PC-3 (cell line): ENCODE measurements at regions not wholly inside any gene's neighbourhood (a gene's known extent, or its start where the extent isn't known, plus 50 kb on each side); places are given as distances from the start of the nearest gene placed in this dataset.

Experiments used
- ATAC-seq: fragments of 200-7000 bp; cut with Tn5 transposase; 2 replicates; pipeline ENCODE4 v1.9.1; 2020; ENCODE audit warnings: mild to moderate bottlenecking, moderate library complexity
- BruUV-seq: library from RNA; stranded (reverse); fragments of 400-500 nt; replicated peaks from 2 replicates; lab custom pipeline; 2021; lab: Mats Ljungman, UMichigan
- CTCF ChIA-PET: fragments of 300-600 bp; sonication (Branson Sonifier 250); formaldehyde crosslinking; loops from one replicate; lab custom pipeline; 2022; ENCODE audit warnings: antibody characterized with exemption; lab: Charles Lee
- POLR2A ChIA-PET: fragments of 300-600 bp; sonication (Branson Sonifier 250); formaldehyde crosslinking; loops from one replicate; lab custom pipeline; 2022; ENCODE audit warnings: antibody characterized with exemption; ENCODE audit not compliant: unreplicated experiment; lab: Charles Lee
- DNase-seq: peaks from one replicate; pipeline ENCODE4 v3.0.0-alpha.2; 2015
- H2AFZ ChIP-seq: fragments of 300-600 bp; sonication (generic); 2 replicates; pipeline ENCODE4 v1.6.0; 2016; ENCODE audit warnings: antibody characterized with exemption, low read length
- H3F3A ChIP-seq: fragments of 300-600 bp; sonication (generic); one replicate; pipeline ENCODE4 v1.6.0; 2017; ENCODE audit warnings: antibody characterized with exemption, low read length, control low read depth, mild to moderate bottlenecking; ENCODE audit not compliant: unreplicated experiment
- H3K27ac ChIP-seq: fragments of 300-600 bp; sonication (generic); 2 replicates; pipeline ENCODE4 v1.5.1; 2016; ENCODE audit warnings: mild to moderate bottlenecking, low read length
- H3K27me3 ChIP-seq: fragments of 300-600 bp; sonication (generic); 2 replicates; pipeline ENCODE4 v1.6.1; 2016; ENCODE audit warnings: low read length, mixed read lengths
- H3K36me3 ChIP-seq: fragments of 300-600 bp; sonication (generic); 2 replicates; pipeline ENCODE4 v1.6.1; 2016; ENCODE audit warnings: low read depth, mixed run types, low read length, mixed read lengths
- H3K4me1 ChIP-seq: fragments of 300-600 bp; sonication (generic); 2 replicates; pipeline ENCODE4 v1.5.1; 2016; ENCODE audit warnings: low read length; ENCODE audit not compliant: insufficient read depth
- H3K4me2 ChIP-seq: fragments of 300-600 bp; sonication (generic); 2 replicates; pipeline ENCODE4 v1.6.0; 2016; ENCODE audit warnings: low read length
- H3K4me3 ChIP-seq: fragments of 300-600 bp; sonication (generic); 2 replicates; pipeline ENCODE4 v1.5.1; 2016; ENCODE audit warnings: mild to moderate bottlenecking, low read length, mixed read lengths
- H3K79me2 ChIP-seq: fragments of 300-600 bp; sonication (generic); 2 replicates; pipeline ENCODE4 v1.6.1; 2017; ENCODE audit warnings: low read length, mixed read lengths
- H3K9ac ChIP-seq: fragments of 300-600 bp; sonication (generic); 2 replicates; pipeline ENCODE4 v1.6.0; 2016; ENCODE audit warnings: mild to moderate bottlenecking, low read length
- H3K9me2 ChIP-seq: fragments of 300-600 bp; sonication (generic); replicated peaks from 2 replicates; pipeline ENCODE4 v1.6.1; 2016; ENCODE audit warnings: mixed run types, low read length, mixed read lengths
- H3K9me3 ChIP-seq: fragments of 300-600 bp; sonication (generic); 2 replicates; pipeline ENCODE4 v1.6.1; 2016; ENCODE audit warnings: low read length, mixed read lengths
- H4K20me1 ChIP-seq: fragments of 300-600 bp; sonication (generic); 2 replicates; pipeline ENCODE4 v1.6.1; 2016; ENCODE audit warnings: low read length, mixed read lengths
- CTCF ChIP-seq: fragments of 300-600 bp; sonication (generic); conservative IDR thresholded peaks from 2 replicates; pipeline ENCODE4 v1.5.1; 2017; ENCODE audit warnings: antibody characterized with exemption, low read depth, mild to moderate bottlenecking, low read length
- EZH2 ChIP-seq: fragments of 300-600 bp; sonication (generic); IDR thresholded peaks from one replicate; pipeline ENCODE4 v1.6.1; 2017; ENCODE audit warnings: antibody characterized with exemption, mild to moderate bottlenecking, low read length; ENCODE audit not compliant: unreplicated experiment
- EZH2phosphoT487 ChIP-seq: fragments of 300-600 bp; sonication (generic); IDR thresholded peaks from 2 replicates; pipeline ENCODE4 v1.6.1; 2018; ENCODE audit warnings: mild to moderate bottlenecking, antibody characterized with exemption, low read length, borderline replicate concordance
- intact Hi-C: fragments of 100-400 bp; cut with micrococcal nuclease; formaldehyde crosslinking; loops from 2 replicates; pipeline ENCODE4 v1.9.0; 2023

DNA sequence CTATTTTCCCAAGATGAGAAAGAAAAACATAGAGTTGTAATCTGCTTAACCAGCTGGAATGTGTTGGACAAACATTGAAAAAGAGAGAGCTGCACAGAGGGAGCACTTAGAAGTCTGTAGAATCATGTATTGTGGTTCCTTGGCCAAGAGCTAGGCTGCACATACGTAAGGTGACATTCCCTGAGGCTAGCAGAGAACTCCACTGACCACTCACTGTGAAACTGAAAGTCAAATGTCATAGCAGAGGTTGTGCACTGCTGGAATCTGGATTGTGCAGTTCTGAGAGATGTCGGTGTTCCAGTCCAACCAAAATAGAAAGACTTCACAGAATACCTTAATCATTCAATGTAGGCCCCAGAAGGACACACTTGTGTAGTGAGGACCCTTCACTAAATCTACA is 772.8 kb upstream of the RAG2 start:
- Histone ChIP-seq H3K9ac (no peak overlapping the region), H3K9me2 (no peaks in the 10 kb centered on the region), H4K20me1 (no peaks in the 10 kb centered on the region), H3K27ac (peak overlapping the region; percentile 23), H3K4me2 (peak overlapping the region; percentile 44; the same call in 1 of the 2 replicates), H3F3A (no peaks in the 10 kb centered on the region), H3K9me3 (no peaks in the 10 kb centered on the region), H3K4me3 (no peak overlapping the region), H3K4me1 (peaks cover 14% of the 10 kb centered on the region), H3K79me2 (no peaks in the 10 kb centered on the region), H2AFZ (no peak overlapping the region), H3K27me3 (no peaks in the 10 kb centered on the region), H3K36me3 (no peaks in the 10 kb centered on the region)
- BruUV-seq: no TSS peak
- TF ChIP-seq CTCF: no peak
- TF ChIP-seq EZH2: no peak
- TF ChIP-seq EZH2phosphoT487: no peak
- ChIA-PET CTCF (no interaction called here), POLR2A (no interaction called here)
- ATAC-seq (peak; percentile 41), DNase-seq (peak; percentile 36)
- intact Hi-C loops: no loop called here

DNA sequence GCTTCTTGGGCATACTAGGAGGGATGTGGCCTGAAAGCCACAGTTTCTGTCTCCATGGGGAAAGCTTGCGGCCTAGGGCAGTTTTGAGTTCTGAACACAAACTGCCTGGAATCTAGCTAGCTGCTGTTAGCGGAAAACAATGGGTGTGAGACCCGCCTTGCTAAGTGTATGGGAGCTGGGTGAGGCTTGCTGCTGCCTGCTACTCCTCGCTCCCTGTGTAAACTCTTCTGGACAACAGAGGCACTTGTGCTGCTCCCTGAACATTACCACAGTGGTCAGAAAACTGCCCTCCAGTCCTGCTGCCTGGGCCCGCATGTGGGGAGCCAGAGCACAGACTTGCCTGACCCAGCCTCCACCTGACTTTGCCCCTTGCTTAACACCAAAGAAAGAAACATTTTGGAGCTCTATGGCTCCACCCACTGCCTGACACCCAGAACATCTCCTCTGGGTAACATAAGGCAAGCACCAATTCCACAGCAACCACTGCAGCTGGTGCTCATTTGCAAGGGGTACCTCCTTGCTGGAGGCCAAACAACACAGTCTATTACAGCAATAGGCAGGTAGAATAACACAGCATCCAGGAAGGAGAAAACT is 766.3 kb upstream of the RAG2 start:
- BruUV-seq: no TSS peak
- CTCF ChIA-PET: no interaction called here
- H3K9me3 ChIP-seq: no peaks in the 10 kb centered on the region

More for the DNA sequence above, 766.3 kb upstream of the RAG2 start:
- DNase-seq (no peak), ATAC-seq (no peak)
- H3K27me3 ChIP-seq: no peaks in the 10 kb centered on the region
- no peak overlapping the region for H2AFZ ChIP-seq
- no peak overlapping the region for H3K4me2 ChIP-seq
- H3K9ac ChIP-seq: no peak overlapping the region
- intact Hi-C loops: no loop called here
- H3K27ac ChIP-seq: no peak overlapping the region
- no peaks in the 10 kb centered on the region for H3K9me2 ChIP-seq
- H3K4me3 ChIP-seq: no peak overlapping the region
- no peaks in the 10 kb centered on the region; the same call in 1 of the 2 replicates for H3K4me1 ChIP-seq
- no peaks in the 10 kb centered on the region for H3K79me2 ChIP-seq
- no peaks in the 10 kb centered on the region for H4K20me1 ChIP-seq
- no peaks in the 10 kb centered on the region for H3K36me3 ChIP-seq
- TF ChIP-seq EZH2phosphoT487 (no peak), CTCF (no peak), EZH2 (no peak)
- POLR2A ChIA-PET: no interaction called here
- H3F3A ChIP-seq: no peaks in the 10 kb centered on the region
